Keratinocyte (primary cell): ENCODE measurements at regions not wholly inside any gene's neighbourhood (a gene's known extent, or its start where the extent isn't known, plus 50 kb on each side); places are given as distances from the start of the nearest gene placed in this dataset.

Experiments used
- DNase-seq: peaks from one replicate; pipeline ENCODE4 v3.0.0-alpha.2; 2011; ENCODE audit warnings: low read depth, missing footprints, low spot score
- FAIRE-seq: peaks from 2 replicates; lab custom pipeline; 2011; peaks lifted over from hg19 to GRCh38; lab: Jason Lieb, UNC
- H2AFZ ChIP-seq: 2 replicates; pipeline ENCODE4 v1.6.0; 2012; ENCODE audit warnings: low read length, control low read depth, inconsistent platforms; ENCODE audit not compliant: control insufficient read depth
- H3K27ac ChIP-seq: 2 replicates; pipeline ENCODE4 v1.5.1; 2011; ENCODE audit warnings: low read length; ENCODE audit not compliant: control insufficient read depth, insufficient read depth
- H3K27me3 ChIP-seq: 3 replicates; pipeline ENCODE4 v1.6.0; 2011; ENCODE audit warnings: low read length; ENCODE audit not compliant: control insufficient read depth, insufficient read depth; ENCODE audit errors: extremely low read depth
- H3K36me3 ChIP-seq, 2 experiments: 2 replicates in 1 of 2; 3 replicates in 1 of 2; pipeline ENCODE4 v1.5.1; 2011; ENCODE audit warnings: low read length in 2 of 2, mild to moderate bottlenecking in 1 of 2; ENCODE audit not compliant: control insufficient read depth in 2 of 2, insufficient read depth in 2 of 2; ENCODE audit errors: extremely low read depth in 1 of 2
- H3K4me1 ChIP-seq: 3 replicates; pipeline ENCODE4 v1.5.1; 2011; ENCODE audit warnings: low read length; ENCODE audit not compliant: control insufficient read depth, insufficient read depth; ENCODE audit errors: extremely low read depth
- H3K4me2 ChIP-seq: 3 replicates; pipeline ENCODE4 v1.6.0; 2011; ENCODE audit warnings: low read depth, low read length; ENCODE audit not compliant: control insufficient read depth, insufficient read depth; ENCODE audit errors: extremely low read depth
- H3K4me3 ChIP-seq, 3 experiments: fragments of 200-600 bp in 1 of 3; sonication (generic) in 1 of 3; 2 replicates in 2 of 3; 3 replicates in 1 of 3; pipeline ENCODE4 v1.5.1; 2011 to 2016; ENCODE audit warnings: low read length in 3 of 3, mild to moderate bottlenecking in 3 of 3, control low read depth in 2 of 3, inconsistent platforms in 1 of 3, low read depth in 1 of 3, mixed read lengths in 1 of 3, mixed run types in 1 of 3, moderate library complexity in 1 of 3; ENCODE audit not compliant: control insufficient read depth in 2 of 3, insufficient read depth in 2 of 3; ENCODE audit errors: extremely low read depth in 1 of 3
- H3K79me2 ChIP-seq: 2 replicates; pipeline ENCODE4 v1.6.0; 2012; ENCODE audit warnings: low read length; ENCODE audit not compliant: control insufficient read depth, insufficient read depth
- H3K9ac ChIP-seq: 3 replicates; pipeline ENCODE4 v1.6.0; 2011; ENCODE audit warnings: low read length; ENCODE audit not compliant: control insufficient read depth, insufficient read depth; ENCODE audit errors: extremely low read depth
- H3K9me1 ChIP-seq: 3 replicates; pipeline ENCODE4 v1.6.0; 2011; ENCODE audit warnings: low read length; ENCODE audit not compliant: control insufficient read depth, insufficient read depth; ENCODE audit errors: extremely low read depth
- H3K9me3 ChIP-seq: 2 replicates; pipeline ENCODE4 v1.5.1; 2012; ENCODE audit warnings: low read depth, low read length; ENCODE audit not compliant: control insufficient read depth
- H4K20me1 ChIP-seq: 3 replicates; pipeline ENCODE4 v1.6.0; 2011; ENCODE audit warnings: low read length; ENCODE audit not compliant: control insufficient read depth, insufficient read depth; ENCODE audit errors: extremely low read depth
- CTCF ChIP-seq, 3 experiments: IDR thresholded peaks in 1 of 3; conservative IDR thresholded peaks in 1 of 3; optimal IDR thresholded peaks in 1 of 3; 2 replicates in 2 of 3; 3 replicates in 1 of 3; pipeline versions ENCODE3 to v1.5.1; 2011; ENCODE audit warnings: low read length in 3 of 3, mild to moderate bottlenecking in 3 of 3, moderate library complexity in 2 of 3, control low read depth in 1 of 3, inconsistent platforms in 1 of 3; ENCODE audit not compliant: insufficient read depth in 2 of 3; ENCODE audit errors: extremely low read depth in 1 of 3
- EZH2 ChIP-seq: IDR thresholded peaks from one replicate; pipeline ENCODE4 v1.6.1; 2012; ENCODE audit warnings: inconsistent platforms, mild to moderate bottlenecking, low read length, moderate library complexity
- dilution Hi-C: fragments of 300-500 bp; cut with MboI; formaldehyde crosslinking; loops from one replicate; pipeline ENCODE4 v1.7.0; 2020; ENCODE audit warnings: low sequenced_read_pairs; ENCODE audit not compliant: extremely low pct_ligation_motif_present

GRCh38 chr1:238582816-238583215 lies 692.1 kb upstream of the ZP4 start:
- H3K9ac ChIP-seq, result no peak overlapping the region
- H3K4me2 ChIP-seq, result no peak overlapping the region
- no peak overlapping the region for H2AFZ ChIP-seq
- no peaks in the 10 kb centered on the region for H3K36me3 ChIP-seq
- H3K4me3 ChIP-seq, result no peak overlapping the region
- TF ChIP-seq CTCF (optimal IDR thresholded peaks at IDR 0.05 in 1 of 3, IDR thresholded peaks at IDR 0.05 in 1 of 3, conservative IDR thresholded peaks at IDR 0.05 in 1 of 3; ENCODE audit: extremely low read depth in 1 of 3, insufficient read depth in 2 of 3, low read length in 3 of 3), result no peak
- TF ChIP-seq EZH2, result no peak
- DNase-seq (no peak), FAIRE-seq (no peak)
- no peak overlapping the region for H3K27ac ChIP-seq
- no peaks in the 10 kb centered on the region for H4K20me1 ChIP-seq
- H3K4me1 ChIP-seq, result no peaks in the 10 kb centered on the region
- dilution Hi-C loops, result no loop called here
- no peaks in the 10 kb centered on the region for H3K9me1 ChIP-seq
- H3K79me2 ChIP-seq, result no peaks in the 10 kb centered on the region
- H3K9me3 ChIP-seq, result no peaks in the 10 kb centered on the region
- H3K27me3 ChIP-seq, result no peaks in the 10 kb centered on the region

GRCh38 chr1:238581332-238581731 lies 690.6 kb upstream of the ZP4 start:
- no peak overlapping the region for H2AFZ ChIP-seq
- H3K4me2 ChIP-seq, result no peak overlapping the region
- no peak overlapping the region for H3K27ac ChIP-seq
- TF ChIP-seq EZH2 (no peak), CTCF (optimal IDR thresholded peaks at IDR 0.05 in 1 of 3, IDR thresholded peaks at IDR 0.05 in 1 of 3, conservative IDR thresholded peaks at IDR 0.05 in 1 of 3; ENCODE audit: extremely low read depth in 1 of 3, insufficient read depth in 2 of 3, low read length in 3 of 3) (no peak)
- H3K27me3 ChIP-seq, result no peaks in the 10 kb centered on the region
- H3K9me1 ChIP-seq, result no peaks in the 10 kb centered on the region
- H3K4me3 ChIP-seq, result no peak overlapping the region
- no peak overlapping the region for H3K9ac ChIP-seq
- FAIRE-seq (no peak), DNase-seq (no peak)
- dilution Hi-C loops, result no loop called here
- no peaks in the 10 kb centered on the region for H3K9me3 ChIP-seq
- no peaks in the 10 kb centered on the region for H3K4me1 ChIP-seq
- H3K79me2 ChIP-seq, result no peaks in the 10 kb centered on the region
- no peaks in the 10 kb centered on the region for H4K20me1 ChIP-seq
- H3K36me3 ChIP-seq, result no peaks in the 10 kb centered on the region
